ENCODE measurements at regions not wholly inside any gene's neighbourhood (a gene's known extent, or its start where the extent isn't known, plus 50 kb on each side); places are given as distances from the start of the nearest gene placed in this dataset.

GRCh38 chr1:186513526-186513925, 52.6 kb upstream of the PDC start:
- WGBS = 94% methylated on average over 3 of the region's 3 CpGs
- no peaks in the 10 kb centered on the region for H3K36me3 ChIP-seq (ENCODE audit: control insufficient read depth in 2 of 2, insufficient read depth in 2 of 2, low read length in 1 of 2)
- H3K27me3 ChIP-seq (ENCODE audit: control insufficient read depth in 2 of 2, insufficient read depth in 1 of 2, low read length in 1 of 2) = no peaks in the 10 kb centered on the region
- peaks cover 0 to 3% of the 10 kb centered on the region in 2 donors for H3K4me1 ChIP-seq (ENCODE audit: control insufficient read depth in 2 of 2, insufficient read depth in 2 of 2, low read length in 2 of 2)
- H3K27ac ChIP-seq (ENCODE audit: low read depth in 1 of 2, low read length in 1 of 2) = no peak overlapping the region
- DNase-seq (ENCODE audit: low read depth in 6 of 9, low spot score in 9 of 9) = no peak
- no peak overlapping the region for H3K4me3 ChIP-seq (ENCODE audit: low read length in 2 of 2)
- H3K9me3 ChIP-seq (ENCODE audit: control insufficient read depth in 2 of 2, insufficient read depth in 1 of 2, low read length in 1 of 2) = no peaks in the 10 kb centered on the region

GRCh38 chr1:186512698-186513457, 52.0 kb upstream of the PDC start:
- H3K9me3 ChIP-seq (ENCODE audit: control insufficient read depth in 2 of 2, insufficient read depth in 1 of 2, low read length in 1 of 2) = no peaks in the 10 kb centered on the region
- H3K4me3 ChIP-seq (ENCODE audit: low read length in 2 of 2) = no peak overlapping the region
- H3K36me3 ChIP-seq (ENCODE audit: control insufficient read depth in 2 of 2, insufficient read depth in 2 of 2, low read length in 1 of 2) = no peaks in the 10 kb centered on the region
- no peaks in the 10 kb centered on the region for H3K27me3 ChIP-seq (ENCODE audit: control insufficient read depth in 2 of 2, insufficient read depth in 1 of 2, low read length in 1 of 2)
- DNase-seq (ENCODE audit: low read depth in 6 of 9, low spot score in 9 of 9) = no peak
- 94% methylated on average over 3 of the region's 3 CpGs for WGBS
- peaks cover 0 to 3% of the 10 kb centered on the region in 2 donors for H3K4me1 ChIP-seq (ENCODE audit: control insufficient read depth in 2 of 2, insufficient read depth in 2 of 2, low read length in 2 of 2)
- no peak overlapping the region for H3K27ac ChIP-seq (ENCODE audit: low read depth in 1 of 2, low read length in 1 of 2)

- Histone ChIP-seq H3K4me1 (ENCODE audit: control insufficient read depth in 2 of 2, insufficient read depth in 2 of 2, low read length in 2 of 2) (peaks cover 0 to 3% of the 10 kb centered on the region in 2 donors), H3K9me3 (ENCODE audit: control insufficient read depth in 2 of 2, insufficient read depth in 1 of 2, low read length in 1 of 2) (no peaks in the 10 kb centered on the region), H3K36me3 (ENCODE audit: control insufficient read depth in 2 of 2, insufficient read depth in 2 of 2, low read length in 1 of 2) (no peaks in the 10 kb centered on the region), H3K27me3 (ENCODE audit: control insufficient read depth in 2 of 2, insufficient read depth in 1 of 2, low read length in 1 of 2) (no peaks in the 10 kb centered on the region), H3K4me3 (ENCODE audit: low read length in 2 of 2) (no peak overlapping the region), H3K27ac (ENCODE audit: low read depth in 1 of 2, low read length in 1 of 2) (no peak overlapping the region)
- peak in 3 of 9 donors; percentile 2 to 27 (median 3) for DNase-seq (ENCODE audit: low read depth in 6 of 9, low spot score in 9 of 9)
- WGBS = 75% methylated on average over 14 of the region's 14 CpGs
These were observed 51.1 kb upstream of the PDC start for GRCh38 chr1:186511761-186512637.
